ENCODE measurements at regions not wholly inside any gene's neighbourhood (a gene's known extent, or its start where the extent isn't known, plus 50 kb on each side); places are given as distances from the start of the nearest gene placed in this dataset.

DNA sequence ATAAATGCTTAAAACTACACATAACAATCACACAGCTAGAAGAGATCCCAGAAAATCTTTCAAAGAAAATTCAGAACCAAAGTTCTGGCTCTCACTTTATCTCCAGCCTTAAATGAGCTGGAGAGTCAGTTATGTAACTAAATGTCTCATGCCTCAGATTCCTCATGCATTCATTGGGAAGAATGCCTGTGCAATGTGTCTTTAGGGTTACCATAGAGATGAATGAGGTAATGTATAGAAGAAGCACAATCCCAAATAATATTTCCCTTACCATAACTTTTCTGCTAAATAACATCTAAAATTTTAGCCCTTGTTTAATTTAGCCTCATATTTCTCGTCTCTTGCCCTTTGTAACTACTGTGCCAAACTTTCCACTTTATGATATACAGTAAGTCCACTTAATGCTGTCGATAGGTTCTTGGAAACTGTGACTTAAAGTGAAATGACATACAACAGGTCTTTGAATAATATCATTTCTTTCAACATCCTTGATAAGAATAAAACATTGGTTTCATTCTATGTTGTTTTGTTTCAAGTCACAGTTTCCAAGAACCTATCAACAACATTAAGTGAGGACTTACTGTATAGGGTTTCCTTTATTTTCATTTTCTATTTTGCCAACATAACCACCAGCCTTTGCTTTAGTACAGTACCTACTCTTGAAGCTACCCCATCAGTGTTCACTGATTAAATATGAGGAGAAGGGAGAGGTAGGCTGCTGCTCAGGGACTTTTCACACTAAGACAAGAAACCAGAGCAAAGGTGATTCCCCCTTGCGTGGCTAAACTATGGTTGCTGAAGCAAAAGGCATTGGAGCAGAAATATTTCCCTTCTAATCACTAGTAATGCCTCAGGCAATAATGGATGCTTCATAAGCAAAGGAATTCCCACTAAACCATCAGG is 295.7 kb upstream of the PTGER4 start:
- no peak overlapping the region for H3K4me3 ChIP-seq (replicated peaks in 1 of 2; ENCODE audit: low read depth in 2 of 2, low read length in 2 of 2)
- TF ChIP-seq, protein P1, sequence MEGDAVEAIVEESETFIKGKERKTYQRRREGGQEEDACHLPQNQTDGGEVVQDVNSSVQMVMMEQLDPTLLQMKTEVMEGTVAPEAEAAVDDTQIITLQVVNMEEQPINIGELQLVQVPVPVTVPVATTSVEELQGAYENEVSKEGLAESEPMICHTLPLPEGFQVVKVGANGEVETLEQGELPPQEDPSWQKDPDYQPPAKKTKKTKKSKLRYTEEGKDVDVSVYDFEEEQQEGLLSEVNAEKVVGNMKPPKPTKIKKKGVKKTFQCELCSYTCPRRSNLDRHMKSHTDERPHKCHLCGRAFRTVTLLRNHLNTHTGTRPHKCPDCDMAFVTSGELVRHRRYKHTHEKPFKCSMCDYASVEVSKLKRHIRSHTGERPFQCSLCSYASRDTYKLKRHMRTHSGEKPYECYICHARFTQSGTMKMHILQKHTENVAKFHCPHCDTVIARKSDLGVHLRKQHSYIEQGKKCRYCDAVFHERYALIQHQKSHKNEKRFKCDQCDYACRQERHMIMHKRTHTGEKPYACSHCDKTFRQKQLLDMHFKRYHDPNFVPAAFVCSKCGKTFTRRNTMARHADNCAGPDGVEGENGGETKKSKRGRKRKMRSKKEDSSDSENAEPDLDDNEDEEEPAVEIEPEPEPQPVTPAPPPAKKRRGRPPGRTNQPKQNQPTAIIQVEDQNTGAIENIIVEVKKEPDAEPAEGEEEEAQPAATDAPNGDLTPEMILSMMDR (IDR thresholded peaks at IDR 0.05; ENCODE audit: low read depth, low read length): no peak
- DNase-seq (ENCODE audit: low read depth in 2 of 2): peak; percentile 57 to 89

DNA sequence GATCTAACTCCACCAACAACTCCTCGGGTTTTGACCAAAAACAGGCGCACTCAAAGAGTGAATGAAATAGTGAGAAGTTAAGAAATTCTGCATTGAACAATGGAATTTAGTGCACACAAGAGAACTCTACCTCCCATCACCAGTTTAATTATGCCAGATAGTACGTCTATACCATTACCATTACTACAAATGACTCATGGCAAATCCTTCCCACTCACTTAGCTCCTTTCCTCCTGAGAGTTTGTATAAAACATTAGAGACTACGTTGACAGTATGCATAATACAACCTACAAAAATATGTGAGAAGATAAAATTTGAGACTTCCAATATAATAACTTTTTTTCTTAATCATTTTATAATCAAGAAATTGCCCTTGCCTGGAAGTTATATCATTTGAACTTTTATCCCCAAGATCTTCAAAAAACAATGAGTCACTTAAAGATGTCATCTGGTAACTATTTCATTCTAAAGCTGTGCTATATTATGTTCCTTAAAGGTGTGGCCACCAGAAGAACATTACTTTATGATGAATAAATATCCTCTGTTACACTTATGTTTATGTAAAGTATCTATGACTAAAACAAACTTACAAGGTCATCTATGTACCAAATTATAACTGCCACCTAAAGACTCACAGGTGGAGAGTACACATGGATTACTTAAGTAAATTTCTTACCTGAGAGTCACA is 297.9 kb upstream of the PTGER4 start:
- no peak overlapping the region for H3K4me3 ChIP-seq (replicated peaks in 1 of 2; ENCODE audit: low read depth in 2 of 2, low read length in 2 of 2)
- peak in 1 of 2 donors; percentile 67 for DNase-seq (ENCODE audit: low read depth in 2 of 2)
- TF ChIP-seq, protein P1 (IDR thresholded peaks at IDR 0.05; ENCODE audit: low read depth, low read length): no peak

DNA sequence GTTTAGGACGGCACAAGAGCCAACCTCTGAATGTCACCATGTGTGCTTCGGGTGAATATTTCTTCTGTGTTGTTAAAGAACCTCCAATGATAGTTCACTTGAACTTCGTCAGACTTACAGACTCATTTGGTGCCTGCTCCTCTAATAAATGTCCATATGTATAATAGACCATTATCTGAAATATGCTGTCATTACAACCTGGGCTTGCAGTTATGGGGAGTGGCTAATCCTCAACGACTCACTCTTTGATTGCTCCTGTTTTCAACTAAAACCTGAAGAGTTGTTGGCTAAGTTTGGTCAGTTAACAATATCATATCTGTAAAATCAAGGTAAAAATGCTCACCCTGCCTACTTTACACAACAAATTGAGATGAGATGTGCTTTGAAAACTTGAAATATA is 298.7 kb upstream of the PTGER4 start:
- TF ChIP-seq, protein P1 (IDR thresholded peaks at IDR 0.05; ENCODE audit: low read depth, low read length): no peak
- H3K4me3 ChIP-seq (replicated peaks in 1 of 2; ENCODE audit: low read depth in 2 of 2, low read length in 2 of 2): no peak overlapping the region
- DNase-seq (ENCODE audit: low read depth in 2 of 2): no peak

DNA sequence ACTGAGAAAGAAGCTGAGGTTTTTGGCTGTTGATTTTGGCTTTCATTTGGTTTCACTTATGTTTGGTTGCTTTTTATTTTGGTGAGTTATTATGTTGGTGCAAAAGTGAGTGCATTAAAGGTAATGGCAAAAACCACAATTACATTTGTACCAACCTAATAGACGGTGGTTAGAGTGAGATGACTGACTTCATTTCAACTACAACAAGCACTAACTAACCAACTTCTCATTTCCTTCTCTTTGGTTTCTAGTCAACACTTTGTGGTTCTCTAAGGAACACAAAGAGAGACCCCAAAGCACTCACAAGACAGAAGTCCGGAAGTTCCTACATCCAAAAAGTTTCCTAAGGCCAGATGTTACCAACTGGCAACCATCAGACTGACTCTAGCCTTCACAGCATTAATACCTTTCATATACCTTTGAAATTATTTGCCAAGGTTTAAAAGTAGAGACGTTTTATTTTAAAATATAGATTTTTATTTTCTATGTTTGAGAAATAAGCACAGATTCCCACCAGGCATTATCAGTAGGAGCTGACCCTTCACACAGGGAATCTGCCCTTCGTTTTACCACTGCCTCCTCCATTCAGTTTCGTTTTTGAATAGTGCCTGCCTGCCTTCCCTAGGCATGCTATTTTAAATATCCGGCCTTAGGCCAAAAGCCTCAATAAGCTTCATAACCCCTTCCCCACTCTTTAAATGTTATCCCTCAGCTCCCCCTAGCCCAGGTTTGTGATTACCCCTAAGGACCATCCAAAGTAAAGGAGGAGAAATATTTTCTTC is 301.1 kb upstream of the PTGER4 start:
- TF ChIP-seq, protein P1 (IDR thresholded peaks at IDR 0.05; ENCODE audit: low read depth, low read length): no peak
- no peak overlapping the region for H3K4me3 ChIP-seq (replicated peaks in 1 of 2; ENCODE audit: low read depth in 2 of 2, low read length in 2 of 2)
- no peak for DNase-seq (ENCODE audit: low read depth in 2 of 2)

DNA sequence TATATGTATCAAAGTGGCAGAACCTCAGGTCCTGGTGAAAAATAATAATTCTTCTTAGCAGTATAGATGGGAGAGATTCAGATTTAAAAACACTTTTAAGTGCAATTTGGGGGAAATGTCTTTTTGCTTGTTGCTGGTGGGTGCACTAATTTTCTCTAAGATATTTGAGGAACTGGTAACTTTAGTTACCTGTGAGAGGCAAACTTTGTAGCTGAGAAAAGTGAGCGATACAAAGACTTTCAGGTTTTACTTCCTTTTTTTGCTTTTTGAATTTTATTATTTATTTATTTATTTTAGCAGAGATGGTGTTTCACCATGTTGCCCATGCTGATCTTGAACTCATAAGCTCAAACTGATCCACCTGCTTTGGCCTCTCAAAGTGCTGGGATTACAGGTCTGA is 303.1 kb upstream of the PTGER4 start:
- TF ChIP-seq, protein P1 (IDR thresholded peaks at IDR 0.05; ENCODE audit: low read depth, low read length): no peak
- DNase-seq (ENCODE audit: low read depth in 2 of 2): no peak
- H3K4me3 ChIP-seq (replicated peaks in 1 of 2; ENCODE audit: low read depth in 2 of 2, low read length in 2 of 2): no peak overlapping the region

DNA sequence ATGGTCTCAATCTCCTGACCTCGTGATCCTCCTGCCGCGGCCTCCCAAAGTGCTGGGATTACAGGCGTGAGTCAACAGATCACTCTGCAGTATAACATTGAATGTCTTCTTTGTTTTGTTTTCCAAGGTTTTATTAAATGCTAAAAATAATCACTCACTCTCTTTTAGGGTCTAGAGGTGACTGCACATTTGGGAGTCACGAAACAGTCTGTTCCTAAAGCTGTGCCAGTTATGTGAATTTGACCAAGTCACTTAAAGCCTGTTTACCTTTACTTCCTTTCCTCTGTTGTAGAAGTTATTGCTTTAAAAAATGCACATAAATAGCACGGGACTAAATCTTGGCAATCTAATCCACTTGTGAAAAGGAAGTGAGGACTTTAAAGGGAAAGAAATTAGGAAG is 304.9 kb upstream of the PTGER4 start:
- DNase-seq (ENCODE audit: low read depth in 2 of 2): peak in 1 of 2 donors; percentile 13
- TF ChIP-seq, protein P1 (IDR thresholded peaks at IDR 0.05; ENCODE audit: low read depth, low read length): no peak
- no peak overlapping the region for H3K4me3 ChIP-seq (replicated peaks in 1 of 2; ENCODE audit: low read depth in 2 of 2, low read length in 2 of 2)
